ENCODE measurements at regions not wholly inside any gene's neighbourhood (a gene's known extent, or its start where the extent isn't known, plus 50 kb on each side); places are given as distances from the start of the nearest gene placed in this dataset.
A peak's percentile ranks its signal among the peaks of the same experiment; 100 is the strongest.

DNA sequence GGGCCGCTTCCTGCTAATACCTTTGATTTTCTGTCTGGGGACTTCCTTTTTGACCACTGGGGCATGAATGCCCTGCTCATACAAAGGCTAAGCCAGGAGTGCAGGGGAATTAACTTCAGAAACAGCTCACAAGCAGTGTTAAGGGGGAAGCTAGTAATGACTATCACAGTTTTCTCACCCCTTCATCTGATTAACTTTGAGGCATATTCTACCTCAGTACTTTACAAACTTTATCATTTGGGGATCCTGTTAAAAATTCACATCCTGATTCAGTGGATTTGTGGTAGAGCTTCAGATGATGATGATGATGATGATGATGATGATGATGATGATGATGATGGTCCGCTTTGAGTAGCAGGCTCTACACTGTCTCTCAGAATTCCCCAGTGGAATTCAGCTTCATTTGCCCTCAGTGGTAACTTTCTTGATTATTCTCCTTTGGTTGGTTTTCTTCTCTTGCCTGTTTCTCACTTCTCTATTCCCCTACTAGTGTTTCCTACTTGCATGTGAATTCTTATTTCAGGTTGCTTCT, 78.4 kb upstream of the TMEM170B start (continued):
- TF ChIP-seq FOXK2 (IDR thresholded peaks at IDR 0.05) (no peak), STAT1 (conservative IDR thresholded peaks at IDR 0.05) (no peak), NFYA (IDR thresholded peaks at IDR 0.05; ENCODE audit: borderline replicate concordance, low read depth, low read length) (no peak), ZBED1 (IDR thresholded peaks at IDR 0.05; ENCODE audit: borderline replicate concordance) (peak; percentile 72; the same call in 1 of the 2 replicates), EED (IDR thresholded peaks at IDR 0.05; ENCODE audit: low read depth) (peak; percentile 97), ZSCAN29 (IDR thresholded peaks at IDR 0.05) (no peak), BHLHE40 (IDR thresholded peaks at IDR 0.05; ENCODE audit: borderline replicate concordance in 1 of 2, low read depth in 2 of 2, low read length in 1 of 2) (peak; percentile 67 to 72), SMC3 (IDR thresholded peaks at IDR 0.05; ENCODE audit: borderline replicate concordance, low read length) (peak; percentile 44; the same call in 1 of the 2 replicates), DPF2 (IDR thresholded peaks at IDR 0.05) (peak; percentile 92), PAX5 (IDR thresholded peaks at IDR 0.05; ENCODE audit: borderline replicate concordance, low read depth, low read length) (peak; percentile 94), ASH2L (IDR thresholded peaks at IDR 0.05; ENCODE audit: borderline replicate concordance, low read depth) (no peak), TCF12 (IDR thresholded peaks at IDR 0.05; ENCODE audit: low read depth, low read length) (peak; percentile 54; the same call in 1 of the 2 replicates), SMARCA5 (IDR thresholded peaks at IDR 0.05) (0 out of 2 replicates have a peak, but pooled peaks have one; percentile 50), NBN (IDR thresholded peaks at IDR 0.05) (peak; percentile 67), BCL11A (IDR thresholded peaks at IDR 0.05; ENCODE audit: low read depth, low read length) (peak; percentile 95), IKZF2 (IDR thresholded peaks at IDR 0.05) (peak; percentile 94 to 96), MEF2A (IDR thresholded peaks at IDR 0.05; ENCODE audit: insufficient read depth, low read depth, low read length) (peak; percentile 57), MTA2 (IDR thresholded peaks at IDR 0.05; ENCODE audit: low read depth) (peak; percentile 93)
- TF ChIP-seq, protein P1, sequence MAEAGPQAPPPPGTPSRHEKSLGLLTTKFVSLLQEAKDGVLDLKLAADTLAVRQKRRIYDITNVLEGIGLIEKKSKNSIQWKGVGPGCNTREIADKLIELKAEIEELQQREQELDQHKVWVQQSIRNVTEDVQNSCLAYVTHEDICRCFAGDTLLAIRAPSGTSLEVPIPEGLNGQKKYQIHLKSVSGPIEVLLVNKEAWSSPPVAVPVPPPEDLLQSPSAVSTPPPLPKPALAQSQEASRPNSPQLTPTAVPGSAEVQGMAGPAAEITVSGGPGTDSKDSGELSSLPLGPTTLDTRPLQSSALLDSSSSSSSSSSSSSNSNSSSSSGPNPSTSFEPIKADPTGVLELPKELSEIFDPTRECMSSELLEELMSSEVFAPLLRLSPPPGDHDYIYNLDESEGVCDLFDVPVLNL (IDR thresholded peaks at IDR 0.05; ENCODE audit: low read depth, low read length): no peak
- TF ChIP-seq, protein P2, sequence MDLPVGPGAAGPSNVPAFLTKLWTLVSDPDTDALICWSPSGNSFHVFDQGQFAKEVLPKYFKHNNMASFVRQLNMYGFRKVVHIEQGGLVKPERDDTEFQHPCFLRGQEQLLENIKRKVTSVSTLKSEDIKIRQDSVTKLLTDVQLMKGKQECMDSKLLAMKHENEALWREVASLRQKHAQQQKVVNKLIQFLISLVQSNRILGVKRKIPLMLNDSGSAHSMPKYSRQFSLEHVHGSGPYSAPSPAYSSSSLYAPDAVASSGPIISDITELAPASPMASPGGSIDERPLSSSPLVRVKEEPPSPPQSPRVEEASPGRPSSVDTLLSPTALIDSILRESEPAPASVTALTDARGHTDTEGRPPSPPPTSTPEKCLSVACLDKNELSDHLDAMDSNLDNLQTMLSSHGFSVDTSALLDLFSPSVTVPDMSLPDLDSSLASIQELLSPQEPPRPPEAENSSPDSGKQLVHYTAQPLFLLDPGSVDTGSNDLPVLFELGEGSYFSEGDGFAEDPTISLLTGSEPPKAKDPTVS (IDR thresholded peaks at IDR 0.05; ENCODE audit: low read depth, low read length): no peak
- TF ChIP-seq, protein P3, sequence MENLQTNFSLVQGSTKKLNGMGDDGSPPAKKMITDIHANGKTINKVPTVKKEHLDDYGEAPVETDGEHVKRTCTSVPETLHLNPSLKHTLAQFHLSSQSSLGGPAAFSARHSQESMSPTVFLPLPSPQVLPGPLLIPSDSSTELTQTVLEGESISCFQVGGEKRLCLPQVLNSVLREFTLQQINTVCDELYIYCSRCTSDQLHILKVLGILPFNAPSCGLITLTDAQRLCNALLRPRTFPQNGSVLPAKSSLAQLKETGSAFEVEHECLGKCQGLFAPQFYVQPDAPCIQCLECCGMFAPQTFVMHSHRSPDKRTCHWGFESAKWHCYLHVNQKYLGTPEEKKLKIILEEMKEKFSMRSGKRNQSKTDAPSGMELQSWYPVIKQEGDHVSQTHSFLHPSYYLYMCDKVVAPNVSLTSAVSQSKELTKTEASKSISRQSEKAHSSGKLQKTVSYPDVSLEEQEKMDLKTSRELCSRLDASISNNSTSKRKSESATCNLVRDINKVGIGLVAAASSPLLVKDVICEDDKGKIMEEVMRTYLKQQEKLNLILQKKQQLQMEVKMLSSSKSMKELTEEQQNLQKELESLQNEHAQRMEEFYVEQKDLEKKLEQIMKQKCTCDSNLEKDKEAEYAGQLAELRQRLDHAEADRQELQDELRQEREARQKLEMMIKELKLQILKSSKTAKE (IDR thresholded peaks at IDR 0.05; ENCODE audit: low read depth, poor library complexity, severe bottlenecking): peak; percentile 55
- TF ChIP-seq, protein P4, sequence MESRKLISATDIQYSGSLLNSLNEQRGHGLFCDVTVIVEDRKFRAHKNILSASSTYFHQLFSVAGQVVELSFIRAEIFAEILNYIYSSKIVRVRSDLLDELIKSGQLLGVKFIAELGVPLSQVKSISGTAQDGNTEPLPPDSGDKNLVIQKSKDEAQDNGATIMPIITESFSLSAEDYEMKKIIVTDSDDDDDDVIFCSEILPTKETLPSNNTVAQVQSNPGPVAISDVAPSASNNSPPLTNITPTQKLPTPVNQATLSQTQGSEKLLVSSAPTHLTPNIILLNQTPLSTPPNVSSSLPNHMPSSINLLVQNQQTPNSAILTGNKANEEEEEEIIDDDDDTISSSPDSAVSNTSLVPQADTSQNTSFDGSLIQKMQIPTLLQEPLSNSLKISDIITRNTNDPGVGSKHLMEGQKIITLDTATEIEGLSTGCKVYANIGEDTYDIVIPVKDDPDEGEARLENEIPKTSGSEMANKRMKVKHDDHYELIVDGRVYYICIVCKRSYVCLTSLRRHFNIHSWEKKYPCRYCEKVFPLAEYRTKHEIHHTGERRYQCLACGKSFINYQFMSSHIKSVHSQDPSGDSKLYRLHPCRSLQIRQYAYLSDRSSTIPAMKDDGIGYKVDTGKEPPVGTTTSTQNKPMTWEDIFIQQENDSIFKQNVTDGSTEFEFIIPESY (IDR thresholded peaks at IDR 0.05): no peak
- TF ChIP-seq, protein P5, sequence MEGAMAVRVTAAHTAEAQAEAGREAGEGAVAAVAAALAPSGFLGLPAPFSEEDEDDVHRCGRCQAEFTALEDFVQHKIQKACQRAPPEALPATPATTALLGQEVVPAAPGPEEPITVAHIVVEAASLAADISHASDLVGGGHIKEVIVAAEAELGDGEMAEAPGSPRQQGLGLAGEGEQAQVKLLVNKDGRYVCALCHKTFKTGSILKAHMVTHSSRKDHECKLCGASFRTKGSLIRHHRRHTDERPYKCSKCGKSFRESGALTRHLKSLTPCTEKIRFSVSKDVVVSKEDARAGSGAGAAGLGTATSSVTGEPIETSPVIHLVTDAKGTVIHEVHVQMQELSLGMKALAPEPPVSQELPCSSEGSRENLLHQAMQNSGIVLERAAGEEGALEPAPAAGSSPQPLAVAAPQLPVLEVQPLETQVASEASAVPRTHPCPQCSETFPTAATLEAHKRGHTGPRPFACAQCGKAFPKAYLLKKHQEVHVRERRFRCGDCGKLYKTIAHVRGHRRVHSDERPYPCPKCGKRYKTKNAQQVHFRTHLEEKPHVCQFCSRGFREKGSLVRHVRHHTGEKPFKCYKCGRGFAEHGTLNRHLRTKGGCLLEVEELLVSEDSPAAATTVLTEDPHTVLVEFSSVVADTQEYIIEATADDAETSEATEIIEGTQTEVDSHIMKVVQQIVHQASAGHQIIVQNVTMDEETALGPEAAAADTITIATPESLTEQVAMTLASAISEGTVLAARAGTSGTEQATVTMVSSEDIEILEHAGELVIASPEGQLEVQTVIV (IDR thresholded peaks at IDR 0.05; ENCODE audit: borderline replicate concordance, partially characterized antibody): no peak

All from GM12878 (cell line).